ENCODE measurements at regions not wholly inside any gene's neighbourhood (a gene's known extent, or its start where the extent isn't known, plus 50 kb on each side); places are given as distances from the start of the nearest gene placed in this dataset.

- no peaks in the 10 kb centered on the region for H3K4me1 ChIP-seq (ENCODE audit: control insufficient read depth, insufficient read depth, low read length)
- H3K27me3 ChIP-seq (ENCODE audit: control insufficient read depth, insufficient read depth, low read length), result no peaks in the 10 kb centered on the region
- no peak overlapping the region for H3K9ac ChIP-seq (ENCODE audit: low read depth, low read length)
- no peak overlapping the region for H3K4me3 ChIP-seq (ENCODE audit: low read length)
- no peaks in the 10 kb centered on the region for H3K36me3 ChIP-seq (ENCODE audit: insufficient read depth, low read length)
- no peak overlapping the region for H3K4me2 ChIP-seq (ENCODE audit: low read length)
- no peaks in the 10 kb centered on the region for H3K9me3 ChIP-seq (replicated peaks; ENCODE audit: low read length)
Observed at GRCh38 chr1:238537641-238538040, 646.9 kb upstream of the ZP4 start.

GRCh38 chr1:238530209-238530851 is 639.6 kb upstream of the ZP4 start:
- H3K4me2 ChIP-seq (ENCODE audit: low read length), result no peak overlapping the region
- H3K4me1 ChIP-seq (ENCODE audit: control insufficient read depth, insufficient read depth, low read length), result no peaks in the 10 kb centered on the region
- no peak overlapping the region for H3K9ac ChIP-seq (ENCODE audit: low read depth, low read length)
- H3K27me3 ChIP-seq (ENCODE audit: control insufficient read depth, insufficient read depth, low read length), result no peaks in the 10 kb centered on the region
- H3K9me3 ChIP-seq (replicated peaks; ENCODE audit: low read length), result no peaks in the 10 kb centered on the region
- no peaks in the 10 kb centered on the region for H3K36me3 ChIP-seq (ENCODE audit: insufficient read depth, low read length)
- no peak overlapping the region for H3K4me3 ChIP-seq (ENCODE audit: low read length)

- Histone ChIP-seq H3K36me3 (ENCODE audit: insufficient read depth, low read length) (no peaks in the 10 kb centered on the region), H3K4me2 (ENCODE audit: low read length) (no peak overlapping the region)
Observed at GRCh38 chr1:238517711-238518110, 627.0 kb upstream of the ZP4 start.

GRCh38 chr1:238501290-238501689 is 610.6 kb upstream of the ZP4 start:
- H3K4me1 ChIP-seq (ENCODE audit: control insufficient read depth, insufficient read depth, low read length), result no peaks in the 10 kb centered on the region
- no peak overlapping the region for H3K9ac ChIP-seq (ENCODE audit: low read depth, low read length)
- H3K36me3 ChIP-seq (ENCODE audit: insufficient read depth, low read length), result no peaks in the 10 kb centered on the region
- no peak overlapping the region for H3K4me2 ChIP-seq (ENCODE audit: low read length)
- no peak overlapping the region for H3K4me3 ChIP-seq (ENCODE audit: low read length)
- no peaks in the 10 kb centered on the region for H3K27me3 ChIP-seq (ENCODE audit: control insufficient read depth, insufficient read depth, low read length)
- H3K9me3 ChIP-seq (replicated peaks; ENCODE audit: low read length), result no peaks in the 10 kb centered on the region

More at GRCh38 chr1:238517711-238518110, 627.0 kb upstream of the ZP4 start:
- no peaks in the 10 kb centered on the region for H3K4me1 ChIP-seq (ENCODE audit: control insufficient read depth, insufficient read depth, low read length)
- no peak overlapping the region for H3K4me3 ChIP-seq (ENCODE audit: low read length)
- H3K9ac ChIP-seq (ENCODE audit: low read depth, low read length), result no peak overlapping the region
- no peaks in the 10 kb centered on the region for H3K27me3 ChIP-seq (ENCODE audit: control insufficient read depth, insufficient read depth, low read length)
- no peaks in the 10 kb centered on the region for H3K9me3 ChIP-seq (replicated peaks; ENCODE audit: low read length)

- no peaks in the 10 kb centered on the region for H3K36me3 ChIP-seq (ENCODE audit: insufficient read depth, low read length)
- no peak overlapping the region for H3K4me3 ChIP-seq (ENCODE audit: low read length)
- no peaks in the 10 kb centered on the region for H3K27me3 ChIP-seq (ENCODE audit: control insufficient read depth, insufficient read depth, low read length)
- H3K4me2 ChIP-seq (ENCODE audit: low read length), result no peak overlapping the region
- no peaks in the 10 kb centered on the region for H3K9me3 ChIP-seq (replicated peaks; ENCODE audit: low read length)
- H3K4me1 ChIP-seq (ENCODE audit: control insufficient read depth, insufficient read depth, low read length), result no peaks in the 10 kb centered on the region
- H3K9ac ChIP-seq (ENCODE audit: low read depth, low read length), result no peak overlapping the region
Observed at GRCh38 chr1:238499021-238499420, 608.3 kb upstream of the ZP4 start.

- no peaks in the 10 kb centered on the region for H3K4me1 ChIP-seq (ENCODE audit: control insufficient read depth, insufficient read depth, low read length)
- no peak overlapping the region for H3K4me2 ChIP-seq (ENCODE audit: low read length)
- H3K27me3 ChIP-seq (ENCODE audit: control insufficient read depth, insufficient read depth, low read length), result no peaks in the 10 kb centered on the region
Observed at GRCh38 chr1:238492271-238492670, 601.5 kb upstream of the ZP4 start.

GRCh38 chr1:238491265-238491664 is 600.5 kb upstream of the ZP4 start:
- Histone ChIP-seq H3K9ac (ENCODE audit: low read depth, low read length) (no peak overlapping the region), H3K4me2 (ENCODE audit: low read length) (no peak overlapping the region), H3K36me3 (ENCODE audit: insufficient read depth, low read length) (no peaks in the 10 kb centered on the region), H3K27me3 (ENCODE audit: control insufficient read depth, insufficient read depth, low read length) (no peaks in the 10 kb centered on the region), H3K4me3 (ENCODE audit: low read length) (no peak overlapping the region), H3K4me1 (ENCODE audit: control insufficient read depth, insufficient read depth, low read length) (no peaks in the 10 kb centered on the region), H3K9me3 (replicated peaks; ENCODE audit: low read length) (no peaks in the 10 kb centered on the region)

More at GRCh38 chr1:238492271-238492670, 601.5 kb upstream of the ZP4 start:
- H3K9me3 ChIP-seq (replicated peaks; ENCODE audit: low read length), result no peaks in the 10 kb centered on the region
- no peak overlapping the region for H3K9ac ChIP-seq (ENCODE audit: low read depth, low read length)
- no peak overlapping the region for H3K4me3 ChIP-seq (ENCODE audit: low read length)
- no peaks in the 10 kb centered on the region for H3K36me3 ChIP-seq (ENCODE audit: insufficient read depth, low read length)

GRCh38 chr1:238489006-238489405 is 598.3 kb upstream of the ZP4 start:
- Histone ChIP-seq H3K4me2 (ENCODE audit: low read length) (no peak overlapping the region), H3K4me1 (ENCODE audit: control insufficient read depth, insufficient read depth, low read length) (no peaks in the 10 kb centered on the region), H3K4me3 (ENCODE audit: low read length) (no peak overlapping the region), H3K9ac (ENCODE audit: low read depth, low read length) (no peak overlapping the region), H3K36me3 (ENCODE audit: insufficient read depth, low read length) (no peaks in the 10 kb centered on the region), H3K9me3 (replicated peaks; ENCODE audit: low read length) (no peaks in the 10 kb centered on the region), H3K27me3 (ENCODE audit: control insufficient read depth, insufficient read depth, low read length) (no peaks in the 10 kb centered on the region)

GRCh38 chr1:238488401-238488800 is 597.7 kb upstream of the ZP4 start:
- Histone ChIP-seq H3K4me2 (ENCODE audit: low read length) (no peak overlapping the region), H3K36me3 (ENCODE audit: insufficient read depth, low read length) (no peaks in the 10 kb centered on the region), H3K27me3 (ENCODE audit: control insufficient read depth, insufficient read depth, low read length) (no peaks in the 10 kb centered on the region), H3K4me3 (ENCODE audit: low read length) (no peak overlapping the region), H3K9ac (ENCODE audit: low read depth, low read length) (no peak overlapping the region), H3K9me3 (replicated peaks; ENCODE audit: low read length) (no peaks in the 10 kb centered on the region), H3K4me1 (ENCODE audit: control insufficient read depth, insufficient read depth, low read length) (no peaks in the 10 kb centered on the region)

GRCh38 chr1:238487931-238488330 is 597.2 kb upstream of the ZP4 start:
- Histone ChIP-seq H3K27me3 (ENCODE audit: control insufficient read depth, insufficient read depth, low read length) (no peaks in the 10 kb centered on the region), H3K9ac (ENCODE audit: low read depth, low read length) (no peak overlapping the region), H3K4me2 (ENCODE audit: low read length) (no peak overlapping the region), H3K9me3 (replicated peaks; ENCODE audit: low read length) (no peaks in the 10 kb centered on the region), H3K4me1 (ENCODE audit: control insufficient read depth, insufficient read depth, low read length) (no peaks in the 10 kb centered on the region), H3K4me3 (ENCODE audit: low read length) (no peak overlapping the region), H3K36me3 (ENCODE audit: insufficient read depth, low read length) (no peaks in the 10 kb centered on the region)

- Histone ChIP-seq H3K4me3 (ENCODE audit: low read length) (no peak overlapping the region), H3K4me2 (ENCODE audit: low read length) (no peak overlapping the region), H3K9me3 (replicated peaks; ENCODE audit: low read length) (peaks cover 2% of the 10 kb centered on the region), H3K4me1 (ENCODE audit: control insufficient read depth, insufficient read depth, low read length) (no peaks in the 10 kb centered on the region), H3K27me3 (ENCODE audit: control insufficient read depth, insufficient read depth, low read length) (no peaks in the 10 kb centered on the region), H3K9ac (ENCODE audit: low read depth, low read length) (no peak overlapping the region), H3K36me3 (ENCODE audit: insufficient read depth, low read length) (no peaks in the 10 kb centered on the region)
Observed at GRCh38 chr1:238485912-238486209, 595.1 kb upstream of the ZP4 start.

- H3K4me1 ChIP-seq (ENCODE audit: control insufficient read depth, insufficient read depth, low read length), result no peaks in the 10 kb centered on the region
- no peak overlapping the region for H3K4me2 ChIP-seq (ENCODE audit: low read length)
- no peaks in the 10 kb centered on the region for H3K36me3 ChIP-seq (ENCODE audit: insufficient read depth, low read length)
- H3K27me3 ChIP-seq (ENCODE audit: control insufficient read depth, insufficient read depth, low read length), result no peaks in the 10 kb centered on the region
- no peak overlapping the region for H3K4me3 ChIP-seq (ENCODE audit: low read length)
- H3K9ac ChIP-seq (ENCODE audit: low read depth, low read length), result no peak overlapping the region
- peaks cover 2% of the 10 kb centered on the region for H3K9me3 ChIP-seq (replicated peaks; ENCODE audit: low read length)
Observed at GRCh38 chr1:238485057-238485911, 594.6 kb upstream of the ZP4 start.
